GM23338 (cell line): ENCODE measurements at regions not wholly inside any gene's neighbourhood (a gene's known extent, or its start where the extent isn't known, plus 50 kb on each side); places are given as distances from the start of the nearest gene placed in this dataset.

Experiments
- EZH2phosphoT487 ChIP-seq: fragments of 200-600 bp; sonication (generic); IDR thresholded peaks from one replicate; pipeline ENCODE4 v1.8.1; 2018; ENCODE audit warnings: antibody characterized with exemption; ENCODE audit not compliant: unreplicated experiment
- POLR2AphosphoS5 ChIP-seq: IDR thresholded peaks from 2 replicates; pipeline ENCODE4 v1.6.1; 2016; ENCODE audit warnings: antibody characterized with exemption, low read depth
- ZNF331 ChIP-seq: fragments of 250-450 bp; sonication (Bioruptor Pico); IDR thresholded peaks from 2 replicates; pipeline ENCODE4 v1.5.0; 2020; ENCODE audit warnings: low read depth, mild to moderate bottlenecking, moderate library complexity
- TF ChIP-seq, protein P1 (sequence below), 2 experiments: fragments of 200-600 bp in 1 of 2; sonication (generic) in 1 of 2; conservative IDR thresholded peaks; 2 replicates each; pipeline versions ENCODE4 v1.5.1 to v1.6.1; 2016 to 2017; ENCODE audit warnings: antibody characterized with exemption in 2 of 2, low read depth in 2 of 2, mild to moderate bottlenecking in 2 of 2, moderate library complexity in 1 of 2

- TF ChIP-seq, protein P1, sequence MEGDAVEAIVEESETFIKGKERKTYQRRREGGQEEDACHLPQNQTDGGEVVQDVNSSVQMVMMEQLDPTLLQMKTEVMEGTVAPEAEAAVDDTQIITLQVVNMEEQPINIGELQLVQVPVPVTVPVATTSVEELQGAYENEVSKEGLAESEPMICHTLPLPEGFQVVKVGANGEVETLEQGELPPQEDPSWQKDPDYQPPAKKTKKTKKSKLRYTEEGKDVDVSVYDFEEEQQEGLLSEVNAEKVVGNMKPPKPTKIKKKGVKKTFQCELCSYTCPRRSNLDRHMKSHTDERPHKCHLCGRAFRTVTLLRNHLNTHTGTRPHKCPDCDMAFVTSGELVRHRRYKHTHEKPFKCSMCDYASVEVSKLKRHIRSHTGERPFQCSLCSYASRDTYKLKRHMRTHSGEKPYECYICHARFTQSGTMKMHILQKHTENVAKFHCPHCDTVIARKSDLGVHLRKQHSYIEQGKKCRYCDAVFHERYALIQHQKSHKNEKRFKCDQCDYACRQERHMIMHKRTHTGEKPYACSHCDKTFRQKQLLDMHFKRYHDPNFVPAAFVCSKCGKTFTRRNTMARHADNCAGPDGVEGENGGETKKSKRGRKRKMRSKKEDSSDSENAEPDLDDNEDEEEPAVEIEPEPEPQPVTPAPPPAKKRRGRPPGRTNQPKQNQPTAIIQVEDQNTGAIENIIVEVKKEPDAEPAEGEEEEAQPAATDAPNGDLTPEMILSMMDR (conservative IDR thresholded peaks at IDR 0.05; ENCODE audit: low read depth in 2 of 2), result no peak
- no peak for TF ChIP-seq POLR2AphosphoS5
- TF ChIP-seq EZH2phosphoT487, result no peak
- TF ChIP-seq ZNF331, result no peak
These were observed 87.2 kb upstream of the PITX2 start for GRCh38 chr4:110710070-110710469.
